ENCODE measurements at regions not wholly inside any gene's neighbourhood (a gene's known extent, or its start where the extent isn't known, plus 50 kb on each side); places are given as distances from the start of the nearest gene placed in this dataset.

DNA sequence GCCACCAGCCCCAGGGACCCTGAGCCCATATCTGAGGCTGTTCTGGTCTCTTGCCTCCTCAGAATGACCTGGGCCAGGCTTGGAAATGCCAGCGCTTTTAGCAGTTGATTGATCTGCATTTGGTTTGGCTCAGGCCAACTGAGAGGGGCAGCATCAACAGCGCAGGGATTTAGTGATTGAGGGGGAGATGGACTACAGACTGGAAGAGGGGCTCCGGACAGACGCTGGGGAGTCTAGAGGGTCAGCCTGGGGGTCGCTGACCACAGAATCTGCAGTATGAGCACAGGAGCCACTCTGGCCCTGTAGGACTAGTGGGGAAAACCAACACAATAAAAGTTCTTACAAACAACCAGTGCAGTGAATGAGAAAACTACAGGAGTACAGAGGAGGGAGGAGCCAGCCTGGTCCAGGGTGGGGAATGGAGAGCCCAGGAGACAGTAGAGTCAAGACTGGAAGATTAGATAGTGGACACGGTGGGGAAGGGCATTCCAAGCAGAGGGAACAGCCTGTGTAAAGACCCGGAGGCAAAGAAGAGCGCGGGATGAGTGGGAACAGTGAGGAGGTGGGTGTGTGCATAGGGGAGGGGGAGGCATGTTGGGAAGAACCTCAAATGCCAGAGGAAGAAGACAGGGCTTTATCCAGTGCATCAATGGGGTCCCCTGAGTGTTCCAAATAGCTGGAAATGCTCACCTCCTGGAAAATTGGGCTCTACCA, 128.9 kb downstream of the MRM1 start:
- Mint-ChIP-seq H3K4me1 (ENCODE audit: low read depth) (peaks cover 39% of the 10 kb centered on the region), H3K9me3 (no peaks in the 10 kb centered on the region), H3K36me3 (ENCODE audit: low read depth) (no peaks in the 10 kb centered on the region), H3K4me3 (no peak overlapping the region), H3K27ac (no peak overlapping the region), H3K27me3 (peaks cover 5% of the 10 kb centered on the region)
- DNase-seq = no peak

DNA sequence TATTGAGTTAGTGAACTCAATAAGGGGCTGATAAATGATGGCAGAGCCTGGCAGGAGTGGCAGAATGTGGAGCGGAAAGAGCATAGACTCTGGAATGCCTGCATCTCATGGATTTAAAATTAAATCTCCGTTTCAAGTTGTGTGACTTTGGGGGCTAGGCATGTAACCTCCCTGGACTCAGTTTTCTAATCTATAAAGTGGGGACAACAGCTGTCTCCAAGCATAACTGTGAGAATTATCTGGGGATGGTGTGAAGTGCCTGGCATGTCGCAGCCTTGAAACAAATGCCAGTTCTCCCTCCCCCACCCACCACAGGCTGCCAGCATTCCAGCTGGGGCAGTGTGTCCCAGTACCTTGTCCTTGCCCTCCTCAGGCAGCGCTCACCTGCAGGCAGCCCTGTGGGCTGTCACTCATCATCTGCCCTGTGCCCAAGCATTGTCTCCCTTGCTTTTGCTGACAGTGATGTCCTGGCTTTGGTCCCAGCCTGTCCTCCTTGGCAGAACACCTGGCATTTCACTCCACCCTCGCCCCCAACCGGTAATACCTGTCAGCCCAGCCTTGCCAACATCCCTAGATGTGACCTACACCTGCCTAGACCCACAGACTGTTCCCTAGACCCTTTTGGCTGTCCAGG, 129.6 kb downstream of the MRM1 start:
- Mint-ChIP-seq H3K4me3 (no peak overlapping the region), H3K36me3 (ENCODE audit: low read depth) (no peaks in the 10 kb centered on the region), H3K9me3 (no peaks in the 10 kb centered on the region), H3K27ac (no peak overlapping the region), H3K4me1 (ENCODE audit: low read depth) (peaks cover 33% of the 10 kb centered on the region), H3K27me3 (peaks cover 5% of the 10 kb centered on the region)
- DNase-seq = no peak

DNA sequence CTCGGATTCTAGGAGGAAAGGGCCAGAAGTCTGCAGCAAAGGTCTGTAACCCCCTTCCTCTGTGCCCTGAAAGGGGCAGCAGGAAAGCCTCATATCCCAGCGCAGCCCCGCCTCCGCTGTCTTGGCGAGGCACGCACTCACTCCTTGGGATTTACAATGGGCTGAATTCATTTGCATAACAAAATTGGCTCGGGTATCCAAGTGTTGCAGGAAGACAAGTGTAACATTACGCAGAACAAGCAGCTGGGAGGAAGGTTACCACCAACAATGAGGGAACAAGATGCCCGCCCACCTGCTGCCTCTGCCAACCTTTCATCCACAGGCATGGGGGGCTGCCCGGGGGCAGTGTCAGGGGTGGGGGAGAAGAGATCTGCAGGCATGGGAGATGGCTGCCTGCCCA, 130.4 kb downstream of the MRM1 start:
- H3K27ac Mint-ChIP-seq = no peak overlapping the region
- H3K36me3 Mint-ChIP-seq (ENCODE audit: low read depth) = no peaks in the 10 kb centered on the region
- H3K4me1 Mint-ChIP-seq (ENCODE audit: low read depth) = peaks cover 25% of the 10 kb centered on the region
- H3K9me3 Mint-ChIP-seq = no peaks in the 10 kb centered on the region
- H3K4me3 Mint-ChIP-seq = no peak overlapping the region
- no peak for DNase-seq
- H3K27me3 Mint-ChIP-seq = peaks cover 5% of the 10 kb centered on the region

DNA sequence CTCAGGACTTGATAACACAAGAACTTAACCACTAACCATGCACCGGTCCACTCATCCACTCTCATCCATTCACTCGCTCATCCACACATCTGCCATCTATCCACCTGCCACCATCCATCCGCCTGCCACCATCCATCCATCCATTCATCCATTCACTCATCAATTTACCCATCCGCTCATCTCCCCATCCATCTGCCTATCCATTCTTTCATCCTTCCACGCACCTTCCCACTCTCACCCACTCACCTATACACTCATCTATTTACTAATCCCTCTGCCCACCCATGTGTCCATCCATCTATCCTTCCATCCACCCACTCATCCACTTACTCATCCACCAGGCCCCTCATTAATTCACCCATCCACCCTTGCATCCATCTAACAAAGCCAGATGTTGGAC, 131.0 kb downstream of the MRM1 start:
- H3K9me3 Mint-ChIP-seq = no peaks in the 10 kb centered on the region
- H3K4me1 Mint-ChIP-seq (ENCODE audit: low read depth) = peaks cover 19% of the 10 kb centered on the region
- no peak for DNase-seq
- no peak overlapping the region for H3K27ac Mint-ChIP-seq
- no peaks in the 10 kb centered on the region for H3K36me3 Mint-ChIP-seq (ENCODE audit: low read depth)
- no peak overlapping the region for H3K4me3 Mint-ChIP-seq
- peaks cover 5% of the 10 kb centered on the region for H3K27me3 Mint-ChIP-seq

DNA sequence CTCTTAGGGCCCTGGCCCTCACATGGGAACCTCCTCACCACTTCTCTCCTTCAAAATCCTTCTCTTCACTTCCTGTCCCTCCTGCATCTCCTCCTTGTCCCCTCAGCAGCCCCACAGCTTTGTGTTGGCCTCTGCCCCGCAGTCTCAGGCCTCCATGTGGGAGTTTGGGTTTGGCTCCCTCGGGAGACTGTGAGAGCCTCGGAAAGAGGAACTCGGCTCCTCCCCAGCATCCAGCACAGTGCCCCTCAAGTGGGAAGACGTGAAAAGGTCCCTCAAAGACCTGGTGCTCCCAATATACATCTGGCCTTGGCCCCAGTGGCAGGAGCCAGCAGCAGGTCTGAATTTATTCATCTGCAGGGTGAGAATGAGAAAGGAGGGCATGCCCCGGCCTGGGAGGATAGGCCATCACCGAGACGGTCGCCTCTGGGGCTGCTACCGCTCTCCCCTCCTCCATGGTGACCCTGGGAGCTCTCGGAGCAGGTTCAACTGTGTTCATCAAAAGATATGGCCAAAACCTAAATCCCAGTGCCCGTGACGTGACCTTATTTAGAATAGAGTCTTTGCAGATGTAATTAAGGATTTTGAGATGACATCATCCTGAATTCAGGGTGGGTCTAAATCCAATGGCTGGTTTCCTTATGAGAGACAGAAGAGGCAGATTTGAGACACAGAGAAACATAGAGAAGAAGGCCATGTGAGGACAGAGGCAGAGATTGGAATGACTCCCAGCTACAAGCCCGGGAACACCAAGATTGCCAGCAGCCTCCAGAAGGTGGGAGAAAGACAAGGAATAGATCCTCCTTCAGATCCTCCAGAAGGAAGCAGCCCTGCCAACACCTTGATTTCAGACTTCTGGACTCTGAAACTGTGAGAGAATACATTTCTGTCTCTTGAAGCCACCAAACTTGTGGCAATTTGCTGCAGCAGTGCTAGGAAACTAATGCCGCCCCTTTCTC, 135.1 kb downstream of the MRM1 start:
- H3K36me3 Mint-ChIP-seq (ENCODE audit: low read depth) = no peaks in the 10 kb centered on the region
- no peaks in the 10 kb centered on the region for H3K9me3 Mint-ChIP-seq
- no peaks in the 10 kb centered on the region for H3K4me1 Mint-ChIP-seq (ENCODE audit: low read depth)
- no peak overlapping the region for H3K27ac Mint-ChIP-seq
- DNase-seq = no peak
- H3K27me3 Mint-ChIP-seq = no peaks in the 10 kb centered on the region
- H3K4me3 Mint-ChIP-seq = no peak overlapping the region

DNA sequence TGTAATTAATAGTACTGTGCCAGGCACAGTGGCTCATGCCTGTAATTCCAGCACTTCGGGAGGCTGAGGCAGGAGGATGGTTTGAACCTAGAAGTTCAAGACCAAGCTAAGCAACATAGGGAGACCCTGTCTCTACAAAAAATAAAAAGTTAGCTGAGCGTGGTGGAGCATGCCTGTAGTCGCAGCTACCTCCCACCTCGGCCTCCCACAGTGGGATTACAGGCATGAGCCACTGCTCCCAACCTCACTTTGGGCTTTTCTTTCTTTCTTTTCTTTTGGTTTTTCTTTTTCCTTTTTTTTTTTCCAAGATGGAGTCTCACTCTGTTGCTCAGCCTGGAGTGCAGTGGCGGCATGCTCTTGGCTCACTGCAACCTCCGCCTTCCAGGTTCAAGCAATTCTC, 137.8 kb downstream of the MRM1 start:
- Mint-ChIP-seq H3K4me1 (ENCODE audit: low read depth) (no peaks in the 10 kb centered on the region), H3K36me3 (ENCODE audit: low read depth) (no peaks in the 10 kb centered on the region), H3K27ac (no peak overlapping the region), H3K27me3 (no peaks in the 10 kb centered on the region), H3K9me3 (peaks cover 3% of the 10 kb centered on the region), H3K4me3 (no peak overlapping the region)
- DNase-seq = no peak

DNA sequence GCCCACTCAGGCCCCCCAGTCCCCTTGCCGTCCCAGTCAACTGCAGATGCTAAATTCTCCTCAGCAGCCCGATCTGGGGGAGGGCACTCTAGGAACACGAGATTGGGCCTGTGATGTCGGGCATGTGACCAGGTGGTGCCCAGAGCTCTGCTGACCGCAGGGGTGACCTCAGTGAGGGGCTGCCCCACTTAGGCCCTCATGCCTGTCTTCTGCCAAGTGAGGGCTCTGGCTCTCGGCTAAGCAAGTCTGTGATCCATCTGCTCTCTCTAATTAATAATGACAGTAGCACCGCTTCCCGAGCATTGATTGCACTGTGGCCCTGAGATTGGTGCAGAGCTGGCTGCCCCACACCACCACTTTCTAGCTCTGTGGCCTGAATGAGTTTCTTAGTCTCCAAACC, 138.8 kb downstream of the MRM1 start:
- peaks cover 3% of the 10 kb centered on the region for H3K9me3 Mint-ChIP-seq
- H3K4me1 Mint-ChIP-seq (ENCODE audit: low read depth) = no peaks in the 10 kb centered on the region
- DNase-seq = no peak
- no peak overlapping the region for H3K27ac Mint-ChIP-seq
- H3K27me3 Mint-ChIP-seq = no peaks in the 10 kb centered on the region
- no peaks in the 10 kb centered on the region for H3K36me3 Mint-ChIP-seq (ENCODE audit: low read depth)
- H3K4me3 Mint-ChIP-seq = no peak overlapping the region

DNA sequence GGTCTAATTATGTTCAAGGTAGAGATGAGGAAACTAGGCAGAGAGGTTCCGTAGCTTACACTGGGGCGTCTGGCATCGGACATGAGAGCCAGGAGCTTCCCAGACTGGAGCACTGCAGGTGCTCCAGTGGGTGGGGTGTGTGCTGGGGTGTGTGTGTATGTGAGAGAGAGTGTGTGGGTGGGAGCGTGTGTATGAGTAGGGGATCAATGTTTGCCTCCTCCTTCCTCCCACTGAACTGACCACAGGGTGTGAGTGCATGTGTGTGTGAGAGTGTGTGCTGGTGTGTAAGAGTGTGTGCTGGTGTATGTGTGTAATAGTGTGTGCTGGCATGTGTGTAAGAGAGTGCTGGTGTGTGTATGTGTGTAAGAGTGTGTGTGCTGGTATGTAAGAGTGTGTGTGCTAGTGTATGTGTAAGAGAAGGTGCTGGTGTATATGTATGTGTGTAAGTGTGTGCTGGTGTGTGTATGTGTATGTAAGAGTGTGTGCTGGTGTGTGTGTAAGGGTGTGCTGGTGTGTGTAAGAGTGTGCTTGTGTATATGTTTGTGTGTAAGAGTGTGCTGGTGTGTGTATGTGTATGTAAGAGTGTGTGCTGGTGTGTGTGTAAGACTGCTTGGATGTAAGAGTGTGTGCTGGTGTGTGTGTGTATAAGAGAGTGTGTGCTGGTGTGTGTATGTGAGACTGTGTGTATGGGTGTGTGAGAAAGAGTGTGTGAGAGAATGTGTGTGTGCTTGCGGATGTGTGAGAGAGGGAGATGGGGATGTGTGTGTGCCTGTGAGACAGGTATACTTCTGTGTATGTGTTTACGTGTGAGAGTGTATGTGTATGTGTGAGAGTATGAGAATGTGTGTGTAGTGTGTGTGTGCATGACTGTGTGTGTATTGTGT, 139.9 kb downstream of the MRM1 start:
- Mint-ChIP-seq H3K4me3 (no peak overlapping the region), H3K36me3 (ENCODE audit: low read depth) (no peaks in the 10 kb centered on the region), H3K9me3 (peaks cover 3% of the 10 kb centered on the region), H3K4me1 (ENCODE audit: low read depth) (no peaks in the 10 kb centered on the region), H3K27me3 (no peaks in the 10 kb centered on the region), H3K27ac (no peak overlapping the region)
- DNase-seq = no peak

DNA sequence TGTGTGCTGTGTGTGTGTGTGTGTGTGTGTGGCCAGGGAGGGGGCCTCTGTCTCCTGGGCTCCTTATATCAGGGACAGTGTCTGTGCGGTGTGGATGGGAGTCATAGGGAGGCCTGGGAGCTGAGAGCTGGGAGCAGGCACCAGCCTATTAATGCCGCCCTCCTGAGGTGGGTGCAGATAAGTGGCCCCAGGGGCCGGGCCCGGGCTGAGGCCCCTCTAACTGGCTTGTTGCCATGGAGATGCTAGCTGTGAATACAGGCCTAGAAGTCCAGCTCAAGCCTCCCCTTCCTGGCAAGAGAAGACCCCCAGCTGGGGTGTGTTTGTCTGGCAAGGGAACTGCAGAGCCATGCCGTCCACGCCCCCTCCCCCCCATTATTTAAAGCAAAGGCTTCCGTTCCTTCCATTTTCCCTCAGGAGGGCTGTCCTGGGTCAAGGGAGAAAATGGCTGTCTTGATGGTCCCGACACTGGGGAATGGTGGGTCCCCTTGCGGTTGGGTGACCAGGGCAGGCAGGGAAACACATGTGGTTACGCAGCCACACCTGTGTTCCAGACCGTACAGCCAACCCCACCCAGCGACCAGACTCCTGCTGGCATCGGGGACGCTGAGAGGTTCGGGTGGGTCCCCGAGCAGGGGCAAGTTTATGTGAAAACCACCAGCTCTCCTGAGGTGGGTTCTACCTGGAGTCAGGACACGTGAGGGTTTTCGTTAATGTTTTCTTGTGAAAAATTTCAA, 141.1 kb downstream of the MRM1 start:
- Mint-ChIP-seq H3K4me1 (ENCODE audit: low read depth) (no peaks in the 10 kb centered on the region), H3K27me3 (no peaks in the 10 kb centered on the region), H3K9me3 (peaks cover 3% of the 10 kb centered on the region), H3K27ac (no peak overlapping the region), H3K4me3 (no peak overlapping the region), H3K36me3 (ENCODE audit: low read depth) (no peaks in the 10 kb centered on the region)
- DNase-seq = no peak

DNA sequence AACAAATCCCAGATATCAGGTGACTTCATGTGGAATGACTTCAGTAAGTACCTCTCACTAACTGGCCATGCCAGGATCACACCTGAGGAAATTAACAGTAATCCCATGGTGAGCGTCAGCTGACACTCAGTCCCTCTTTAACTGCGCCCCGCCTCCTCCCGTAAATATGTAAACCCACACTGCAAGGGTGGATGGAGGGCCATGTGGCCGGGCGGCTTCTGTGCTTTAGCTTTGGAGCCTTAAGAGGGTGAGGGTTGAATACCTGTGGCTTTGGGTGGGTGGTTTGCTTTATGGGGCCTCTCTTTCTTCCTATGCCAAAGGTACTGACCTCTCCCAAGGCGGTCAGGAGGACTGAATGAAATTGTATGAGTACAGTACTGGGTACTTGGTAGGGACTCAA, 141.7 kb downstream of the MRM1 start:
- H3K9me3 Mint-ChIP-seq = peaks cover 3% of the 10 kb centered on the region
- H3K4me1 Mint-ChIP-seq (ENCODE audit: low read depth) = no peaks in the 10 kb centered on the region
- H3K27me3 Mint-ChIP-seq = no peaks in the 10 kb centered on the region
- H3K4me3 Mint-ChIP-seq = no peak overlapping the region
- H3K36me3 Mint-ChIP-seq (ENCODE audit: low read depth) = no peaks in the 10 kb centered on the region
- H3K27ac Mint-ChIP-seq = no peak overlapping the region
- no peak for DNase-seq

DNA sequence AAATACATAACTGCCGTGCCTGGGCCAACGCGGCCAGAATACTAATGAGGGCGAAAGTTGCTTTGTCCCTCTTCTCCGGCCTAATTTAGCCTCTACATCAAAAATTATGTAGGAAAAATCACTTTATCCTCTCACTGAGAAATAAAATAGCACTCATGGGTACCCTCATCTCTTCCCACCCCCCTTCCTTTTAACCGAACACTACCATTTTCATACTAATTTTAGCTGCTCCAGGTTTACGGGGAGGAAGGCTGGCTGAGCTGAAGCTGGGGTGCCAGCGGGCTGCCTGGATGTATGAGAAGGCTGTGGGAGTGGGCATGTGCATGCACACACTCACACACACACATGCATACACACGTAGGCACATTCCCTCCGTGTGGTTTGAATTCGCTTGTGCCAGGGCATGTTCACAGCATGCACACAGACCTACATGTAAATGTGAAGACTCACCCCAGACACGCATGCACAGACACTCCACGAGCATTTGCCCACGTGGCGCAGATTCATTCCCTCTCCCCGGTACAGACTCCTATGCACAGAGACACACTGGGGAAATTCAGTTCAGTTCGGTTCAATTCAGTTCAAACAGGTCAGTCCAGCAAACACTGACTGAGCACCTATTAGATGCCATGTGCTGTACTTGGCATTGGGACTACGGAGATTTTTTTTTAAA, 145.1 kb downstream of the MRM1 start:
- Mint-ChIP-seq H3K4me3 (no peak overlapping the region), H3K9me3 (peaks cover 3% of the 10 kb centered on the region), H3K4me1 (ENCODE audit: low read depth) (no peaks in the 10 kb centered on the region), H3K36me3 (ENCODE audit: low read depth) (no peaks in the 10 kb centered on the region), H3K27me3 (no peaks in the 10 kb centered on the region), H3K27ac (no peak overlapping the region)
- no peak for DNase-seq

DNA sequence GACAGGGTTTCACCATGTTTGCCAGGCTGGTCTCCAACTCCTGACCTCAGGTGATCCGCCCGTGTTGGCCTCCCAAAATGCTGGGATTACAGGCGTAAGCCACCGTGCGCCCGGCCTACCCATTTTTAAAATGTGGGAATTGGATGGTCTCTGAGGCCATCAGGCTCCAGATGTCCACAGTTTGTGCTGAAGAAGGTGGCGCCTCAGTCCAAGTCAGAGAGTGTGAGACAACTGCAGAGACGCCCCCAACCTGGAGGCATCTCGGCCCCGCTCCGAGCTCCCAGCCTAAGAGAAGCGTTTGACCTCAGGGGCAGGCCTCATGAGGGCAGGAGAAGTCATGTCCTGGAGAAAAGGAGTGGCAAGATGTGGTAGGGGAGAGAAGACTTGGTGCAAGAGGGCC, 146.5 kb downstream of the MRM1 start:
- H3K4me1 Mint-ChIP-seq (ENCODE audit: low read depth) = no peaks in the 10 kb centered on the region
- DNase-seq = no peak

DNA sequence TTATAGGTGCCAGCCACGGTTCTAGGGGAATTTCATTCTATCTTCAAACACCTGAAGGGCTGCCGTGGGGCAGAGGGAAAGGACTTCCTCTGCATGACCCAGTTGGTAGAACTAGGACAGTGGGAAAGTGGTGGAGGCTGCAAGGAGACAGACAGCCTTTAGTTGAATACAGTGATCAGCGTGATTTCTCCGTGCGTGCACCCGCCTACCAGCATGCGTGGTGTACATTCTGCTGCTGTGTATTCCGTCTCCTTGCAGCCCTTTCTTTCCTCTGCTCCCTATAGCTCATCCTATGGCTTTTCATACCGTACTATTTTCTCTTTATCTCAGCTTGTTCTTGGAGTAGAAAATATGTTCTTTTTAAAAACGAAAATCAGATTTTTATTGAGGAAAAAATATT, 146.9 kb downstream of the MRM1 start:
- Mint-ChIP-seq H3K9me3 (peaks cover 3% of the 10 kb centered on the region), H3K36me3 (ENCODE audit: low read depth) (no peaks in the 10 kb centered on the region), H3K4me1 (ENCODE audit: low read depth) (no peaks in the 10 kb centered on the region), H3K4me3 (no peak overlapping the region), H3K27ac (no peak overlapping the region), H3K27me3 (no peaks in the 10 kb centered on the region)
- DNase-seq = no peak

More for the DNA sequence above, 146.5 kb downstream of the MRM1 start:
- H3K9me3 Mint-ChIP-seq = peaks cover 3% of the 10 kb centered on the region
- H3K4me3 Mint-ChIP-seq = no peak overlapping the region
- no peak overlapping the region for H3K27ac Mint-ChIP-seq
- no peaks in the 10 kb centered on the region for H3K36me3 Mint-ChIP-seq (ENCODE audit: low read depth)
- no peaks in the 10 kb centered on the region for H3K27me3 Mint-ChIP-seq
